Stimulated activated CD8-positive, alpha-beta memory T cell treated with anti-CD3 and anti-CD28 coated beads, Interleukin-7, amount 100 ng/mL, for 48 hours (primary cell): ENCODE measurements at regions not wholly inside any gene's neighbourhood (a gene's known extent, or its start where the extent isn't known, plus 50 kb on each side); places are given as distances from the start of the nearest gene placed in this dataset.
"Not testable (repeated sequence)": the region's sequence is repeated elsewhere in the genome, so short reads cannot be mapped to it uniquely, and the experiment has no call there.

Experiments used
- DNase-seq, 2 donors: peaks; one replicate each; pipeline ENCODE4 v3.0.0-alpha.2; 2020; ENCODE audit warnings: low read depth in 1 of 2; ENCODE audit errors: extremely low read depth in 1 of 2

DNA sequence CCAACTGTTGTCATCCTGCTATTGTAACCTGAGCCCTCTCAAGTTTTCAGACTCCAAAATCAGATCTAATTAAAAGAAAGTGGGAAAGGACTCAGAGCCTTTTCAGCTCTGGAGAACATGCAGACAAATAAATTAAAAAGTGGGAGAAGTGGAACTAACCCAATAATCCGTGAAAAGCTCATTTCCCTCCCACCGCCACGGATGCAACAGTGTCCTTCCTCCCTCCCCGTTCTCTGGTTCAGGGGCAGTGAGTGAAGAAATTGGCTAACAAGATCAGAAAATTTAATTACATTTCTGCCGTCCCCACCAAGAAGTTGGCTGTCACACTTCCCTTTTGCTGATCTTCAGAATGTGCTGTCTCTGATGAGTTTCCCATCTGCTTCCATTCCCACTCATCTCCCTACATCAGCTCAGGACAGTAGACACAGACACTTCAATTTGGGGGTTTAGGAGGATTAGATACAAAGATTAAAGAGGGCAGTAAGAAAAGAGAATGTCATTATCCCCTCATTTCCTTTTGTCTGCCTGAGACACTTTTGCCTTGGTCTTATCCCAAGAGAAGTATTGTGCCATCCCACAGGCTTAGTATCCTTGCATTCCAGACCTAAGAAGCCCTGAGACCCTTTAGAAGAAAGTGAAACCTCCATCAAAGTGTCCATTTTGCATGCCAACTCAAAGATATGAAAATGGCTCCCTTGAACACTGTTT is 335.7 kb upstream of the PPP2R3A start:
- DNase-seq, result no peak

DNA sequence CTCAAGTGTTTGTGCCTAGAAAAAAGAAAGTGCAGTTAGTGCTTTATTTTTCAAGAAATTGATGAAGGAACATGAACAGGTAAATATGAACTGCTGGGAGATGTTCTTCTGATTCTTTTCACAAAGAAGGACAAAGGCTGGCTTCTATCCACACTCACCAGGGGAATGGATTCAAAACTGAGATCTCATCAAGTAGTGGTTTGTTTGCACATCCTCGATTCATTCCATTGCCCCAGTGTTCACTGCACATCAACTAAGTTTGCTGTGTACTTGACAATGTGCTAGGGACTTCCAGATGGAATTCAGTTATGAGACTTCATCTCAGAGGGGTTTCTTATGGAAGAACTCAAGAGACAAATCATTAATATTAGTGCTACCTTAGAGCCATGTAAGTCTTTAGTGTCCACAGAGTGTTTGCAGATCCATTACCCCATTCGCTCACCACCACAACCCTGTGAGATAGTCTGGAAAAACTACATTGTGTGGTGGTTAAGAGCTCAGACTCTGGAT is 332.9 kb upstream of the PPP2R3A start:
- no peak for DNase-seq

DNA sequence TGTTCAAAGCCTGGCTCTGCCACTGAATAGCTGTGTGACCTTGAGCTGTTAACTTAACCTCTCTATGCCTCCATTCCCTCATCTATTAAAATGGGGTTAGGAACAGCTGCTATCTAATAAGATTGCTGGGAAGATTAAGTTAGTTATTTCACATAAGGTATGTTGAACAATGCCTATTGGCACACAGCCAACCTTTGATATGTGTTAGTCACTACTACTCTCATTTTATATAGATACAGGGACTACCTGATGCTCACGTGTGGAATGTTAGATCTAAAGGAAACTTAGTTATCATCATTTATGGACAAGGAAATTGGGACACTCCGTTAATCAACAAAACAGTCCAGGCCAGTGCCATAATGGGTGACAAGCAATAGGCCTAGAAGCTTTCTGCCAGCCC is 332.4 kb upstream of the PPP2R3A start:
- DNase-seq, result no peak

DNA sequence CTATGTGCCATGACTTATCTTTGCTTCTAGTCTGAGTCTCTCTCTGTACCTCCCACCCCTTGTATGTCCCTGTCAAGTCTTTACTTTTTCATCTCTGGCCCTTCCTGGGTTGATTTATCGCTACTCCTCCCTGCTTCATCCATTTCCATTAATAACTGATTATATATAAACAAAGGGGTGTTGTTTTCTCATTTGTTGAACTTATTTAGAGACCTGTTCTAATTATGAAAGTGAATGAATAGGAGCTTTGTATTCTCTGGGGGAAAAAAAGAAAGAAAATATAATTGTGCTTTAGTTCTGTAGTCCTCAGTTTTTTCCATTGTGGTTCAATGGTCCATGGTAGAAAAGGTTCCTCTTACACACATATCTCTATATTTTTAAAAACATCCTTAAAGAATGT is 328.9 kb upstream of the PPP2R3A start:
- DNase-seq, result no peak

DNA sequence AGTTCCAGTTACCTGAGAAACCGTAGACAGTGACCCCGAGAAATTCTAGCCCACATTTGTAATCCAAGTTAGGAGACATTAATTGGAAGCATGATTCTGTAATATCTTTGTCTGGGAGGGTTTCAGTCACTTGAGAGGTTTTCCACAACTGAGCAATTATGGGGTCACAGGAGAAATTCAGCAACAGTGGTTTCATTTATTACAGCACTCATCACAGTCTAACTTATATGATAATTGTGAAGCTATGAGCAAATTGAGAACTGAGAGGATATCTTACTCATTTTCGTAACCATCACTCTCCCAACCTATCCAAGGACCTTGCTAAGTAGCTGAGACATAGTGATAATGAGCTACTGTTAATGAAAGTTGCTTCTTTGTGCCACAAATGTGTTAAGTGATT is 328.5 kb upstream of the PPP2R3A start:
- no peak for DNase-seq

DNA sequence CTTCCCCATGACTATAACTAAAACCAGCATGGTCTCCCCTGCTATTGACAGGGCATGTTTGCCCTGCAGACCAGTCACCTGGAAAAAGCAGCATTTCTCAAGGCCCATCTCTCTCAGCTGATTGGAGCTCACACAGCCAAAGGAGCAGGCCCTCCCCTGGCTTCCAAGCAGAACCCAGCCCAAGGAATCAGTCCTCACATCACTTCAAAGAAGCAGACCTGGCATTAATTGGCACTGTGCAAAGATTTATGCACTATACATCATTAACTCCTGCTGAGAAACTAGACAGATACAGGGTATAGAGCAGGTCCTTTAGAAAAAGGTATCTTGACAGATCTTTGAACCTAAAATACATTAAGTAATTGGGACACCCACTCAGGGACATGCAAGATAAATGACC is 323.8 kb upstream of the PPP2R3A start:
- no peak for DNase-seq

DNA sequence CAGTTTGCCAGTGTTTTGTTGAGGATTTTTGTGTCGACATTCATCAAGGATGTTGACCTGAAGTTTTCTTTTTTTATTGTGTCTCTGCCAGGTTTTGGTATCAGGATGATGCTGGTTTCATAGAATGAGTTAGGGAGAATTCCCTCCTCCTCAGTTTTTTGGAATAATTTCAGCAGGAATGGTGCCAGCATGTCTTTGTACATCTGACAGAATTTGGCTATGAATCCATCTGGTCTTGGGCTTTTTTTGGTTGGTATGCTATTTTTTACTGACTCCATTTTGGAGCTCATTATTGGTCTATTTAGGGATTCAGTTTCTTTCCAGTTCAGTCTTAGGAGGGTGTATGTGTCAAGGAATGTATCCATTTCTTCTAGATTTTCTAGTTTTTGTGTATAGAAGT is 320.0 kb upstream of the PPP2R3A start:
- DNase-seq, result no peak

DNA sequence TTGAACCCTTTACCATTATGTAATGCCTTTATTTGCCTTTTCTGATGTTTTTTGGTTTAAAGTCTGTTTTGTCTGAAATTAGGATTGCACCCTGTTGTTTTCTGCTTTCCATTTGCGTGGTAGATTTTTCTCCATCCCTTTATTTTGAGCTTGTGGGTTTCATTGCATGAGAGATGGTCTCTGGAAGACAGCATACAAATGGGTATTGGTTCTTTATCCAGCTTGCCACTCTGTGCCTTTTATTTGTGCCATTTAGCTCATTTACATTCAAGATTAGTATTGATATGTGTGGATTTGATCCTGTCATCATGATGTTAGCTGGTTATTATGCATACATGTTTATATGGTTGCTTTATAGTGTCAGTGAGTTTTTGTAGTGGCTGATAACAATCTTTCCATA is 318.7 kb upstream of the PPP2R3A start:
- DNase-seq, result no peak

DNA sequence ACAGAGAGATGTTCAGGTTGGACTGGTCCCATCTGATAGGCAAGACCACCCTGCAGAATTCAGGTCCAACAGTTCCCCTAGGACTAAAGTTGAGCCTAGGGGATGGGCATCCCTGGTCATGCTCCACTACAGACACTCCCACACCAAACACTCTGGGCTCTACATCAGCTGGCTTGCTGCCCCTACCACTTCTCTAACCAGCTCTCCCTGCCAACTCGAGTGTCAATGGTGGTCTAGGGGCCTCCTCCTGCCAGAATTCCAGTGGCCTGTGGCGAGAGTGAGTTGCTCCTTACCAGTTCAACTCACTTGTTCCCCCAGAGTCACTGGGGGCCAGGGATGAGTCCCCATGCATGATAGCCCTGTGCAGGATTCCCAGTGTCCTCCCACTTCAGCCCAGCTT is 316.2 kb upstream of the PPP2R3A start:
- no peak for DNase-seq

DNA sequence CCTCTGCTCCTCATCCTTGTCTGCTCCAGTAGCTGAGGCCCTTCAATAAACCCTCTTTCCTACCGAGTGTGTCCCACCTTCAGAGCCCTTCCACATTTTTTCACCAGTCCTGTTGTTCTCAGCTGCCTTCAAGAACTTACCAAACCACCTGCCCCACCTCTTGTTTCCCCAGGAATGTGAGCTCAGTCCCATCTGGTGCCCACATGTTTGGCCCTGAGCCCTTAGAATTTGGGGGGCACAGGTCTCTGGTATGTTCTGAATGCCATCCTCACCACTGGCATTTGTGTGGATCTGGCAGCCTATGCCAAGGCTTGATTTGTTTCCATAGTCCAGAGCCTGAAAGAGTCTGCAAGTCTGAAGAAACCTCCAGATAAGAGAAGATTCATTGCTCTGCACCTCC is 315.2 kb upstream of the PPP2R3A start:
- no peak for DNase-seq

DNA sequence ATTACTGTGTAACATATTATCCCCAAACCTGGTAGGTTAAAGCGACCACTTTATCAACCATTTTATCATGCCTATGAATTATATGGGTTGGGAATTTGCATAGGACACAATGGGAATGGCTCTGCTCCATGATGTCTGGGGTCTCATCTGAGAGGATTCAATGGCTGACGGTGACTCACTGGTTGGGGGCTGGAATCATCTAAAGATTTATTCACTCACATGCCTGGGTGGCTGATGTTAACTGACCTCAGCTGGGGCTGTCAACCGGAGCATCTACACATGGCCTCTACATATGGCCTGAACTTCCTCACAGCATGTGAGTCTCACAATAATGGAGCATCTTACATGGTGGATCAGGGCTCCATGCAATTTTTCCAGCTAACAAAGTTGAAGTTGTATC is 313.1 kb upstream of the PPP2R3A start:
- no peak for DNase-seq

DNA sequence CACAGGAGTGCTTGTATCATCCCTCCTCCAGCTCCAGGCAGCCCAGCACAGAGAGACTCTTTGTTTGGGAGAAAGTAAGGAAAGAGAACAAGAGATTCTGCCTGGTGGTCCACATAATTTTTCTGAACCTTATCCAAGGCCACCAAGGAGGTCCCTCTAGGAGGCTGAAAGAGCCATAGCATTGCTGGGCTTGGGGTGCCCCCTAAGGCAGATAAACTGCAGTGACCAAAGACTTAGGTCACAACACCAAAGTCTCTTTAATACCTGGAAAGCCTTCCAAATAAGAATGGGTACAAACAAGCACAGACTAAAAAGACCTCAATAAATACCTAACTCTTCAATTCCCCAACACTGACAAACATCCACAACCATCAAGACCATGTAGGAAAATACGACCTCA is 310.2 kb upstream of the PPP2R3A start:
- DNase-seq, result no peak

DNA sequence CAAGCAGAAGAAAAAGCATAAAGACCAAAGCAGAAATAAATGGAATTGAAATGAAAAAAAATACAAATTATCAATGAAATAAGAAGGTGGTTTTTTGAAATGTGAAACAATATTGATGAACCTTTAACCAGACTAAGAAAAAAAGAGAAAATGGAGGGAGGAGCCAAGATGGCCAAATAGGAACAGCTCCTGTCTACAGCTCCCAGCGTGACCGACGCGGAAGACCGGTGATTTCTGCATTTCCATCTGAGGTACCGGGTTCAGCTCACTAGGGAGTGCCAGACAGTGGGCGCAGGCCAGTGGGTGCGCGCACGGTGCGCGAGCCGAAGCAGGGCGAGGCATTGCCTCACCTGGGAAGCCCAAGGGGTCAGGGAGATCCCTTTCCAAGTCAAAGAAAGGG is 307.1 kb upstream of the PPP2R3A start:
- DNase-seq, result not testable (repeated sequence)

DNA sequence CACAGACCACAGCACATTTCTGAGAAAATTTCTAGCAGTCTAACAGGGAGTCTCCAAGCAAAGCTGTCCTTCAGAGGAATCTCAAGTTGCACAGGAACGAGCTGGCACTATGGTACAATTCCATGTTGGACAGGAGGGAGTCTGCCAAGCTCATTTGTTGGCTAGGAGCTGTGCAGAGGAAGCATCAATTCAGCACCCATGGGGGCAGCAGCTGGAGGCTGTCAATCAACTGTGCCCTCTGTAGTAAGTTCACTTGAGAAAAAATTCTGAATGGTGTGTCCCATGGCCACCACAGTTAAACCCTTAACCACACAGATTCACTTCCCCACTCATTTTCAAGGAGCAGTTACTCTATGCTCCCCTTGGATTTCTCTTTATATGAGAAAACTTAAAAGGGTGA is 298.5 kb upstream of the PPP2R3A start:
- DNase-seq, result no peak

DNA sequence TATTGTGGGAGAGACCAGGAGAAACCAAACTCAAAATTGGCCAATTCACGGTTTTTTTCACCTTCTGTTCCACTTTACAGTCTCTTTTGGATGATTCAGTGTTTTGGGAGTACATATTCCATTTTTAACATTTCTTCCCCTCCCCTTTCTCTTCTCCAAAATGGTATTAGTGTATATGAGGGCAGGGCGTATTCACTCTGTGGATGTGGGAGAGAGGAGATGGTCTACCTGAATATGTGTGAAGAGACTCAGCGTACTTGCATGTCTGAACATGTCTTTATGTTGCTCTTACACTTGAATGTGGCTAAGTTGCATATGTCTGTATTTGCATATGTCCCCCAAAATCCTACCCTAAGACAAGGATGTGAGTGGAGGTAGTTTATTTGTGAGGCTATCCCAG is 291.0 kb upstream of the PPP2R3A start:
- no peak for DNase-seq

DNA sequence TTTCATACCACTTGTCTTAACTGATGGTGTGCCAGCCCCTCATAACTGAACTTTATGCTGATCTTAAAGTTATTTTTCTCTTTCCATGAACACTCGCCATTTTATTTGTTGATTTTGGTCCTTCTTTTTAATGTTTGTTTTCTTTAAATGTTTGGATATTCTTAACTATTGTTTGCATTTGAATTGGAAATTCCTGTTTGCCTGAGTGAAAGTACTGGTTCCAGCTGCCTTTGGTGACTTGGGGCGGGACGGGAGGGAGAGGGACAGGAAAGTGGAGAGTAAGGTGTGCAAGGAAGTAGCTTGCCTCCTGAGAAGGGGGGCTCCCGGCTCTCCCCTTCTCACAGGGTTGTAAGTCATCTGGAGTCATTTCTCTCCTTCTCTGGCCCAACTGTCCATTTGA is 287.1 kb upstream of the PPP2R3A start:
- no peak for DNase-seq

DNA sequence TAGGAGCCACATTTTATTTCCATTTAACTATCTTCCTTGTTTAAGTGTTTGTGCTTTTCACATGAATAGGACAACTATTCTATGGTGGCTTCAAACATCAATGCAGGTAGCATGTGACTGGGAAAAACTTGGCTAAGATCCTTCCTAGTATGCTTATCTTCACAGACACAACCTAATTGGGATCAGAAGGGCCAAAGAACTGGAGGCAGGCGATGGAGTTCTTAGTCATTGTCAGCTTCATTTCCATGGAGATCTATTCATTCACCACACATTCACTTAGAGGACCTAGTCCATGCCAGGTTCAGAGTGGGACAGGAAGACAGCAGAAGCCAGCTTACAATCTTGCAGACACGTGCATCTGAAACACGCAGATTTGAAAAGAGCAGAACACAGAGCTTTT is 277.5 kb upstream of the PPP2R3A start:
- no peak for DNase-seq

DNA sequence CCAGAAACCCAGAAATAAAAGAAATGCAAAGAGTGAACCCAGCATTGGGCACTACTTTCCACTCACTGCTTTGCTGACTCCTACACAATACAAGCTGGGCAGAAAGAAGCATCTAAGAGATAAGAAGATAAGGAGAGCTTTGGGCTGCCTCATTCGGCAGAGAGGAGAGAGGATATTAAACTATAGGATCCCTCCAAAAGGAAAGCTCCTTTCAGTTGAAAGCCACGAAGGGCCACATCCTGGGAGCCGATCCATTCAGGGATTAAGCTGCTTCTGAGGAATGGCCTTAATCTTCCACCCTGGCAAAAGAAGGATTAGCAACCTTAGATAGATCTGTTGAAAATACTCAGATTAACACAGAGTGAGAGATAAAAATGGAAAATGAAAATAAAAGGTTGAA is 274.9 kb upstream of the PPP2R3A start:
- no peak for DNase-seq

DNA sequence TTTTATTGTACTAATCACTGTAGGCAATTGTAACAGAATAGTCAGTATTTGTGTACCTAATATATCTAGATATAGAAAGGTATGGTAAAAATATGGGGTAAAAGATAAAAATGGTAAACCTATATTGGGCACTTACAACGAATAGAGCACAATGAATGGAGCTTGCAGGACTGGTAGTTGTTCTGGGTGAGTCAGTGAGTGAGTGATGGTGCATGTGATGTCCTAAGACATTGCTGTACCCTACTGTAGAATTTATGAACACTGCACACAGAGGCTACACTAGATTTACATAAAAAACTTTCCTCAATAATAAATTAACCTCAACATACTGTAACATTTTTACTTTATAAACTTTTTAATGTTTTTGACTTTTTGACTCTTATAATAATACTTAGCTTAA is 274.3 kb upstream of the PPP2R3A start:
- DNase-seq, result no peak

DNA sequence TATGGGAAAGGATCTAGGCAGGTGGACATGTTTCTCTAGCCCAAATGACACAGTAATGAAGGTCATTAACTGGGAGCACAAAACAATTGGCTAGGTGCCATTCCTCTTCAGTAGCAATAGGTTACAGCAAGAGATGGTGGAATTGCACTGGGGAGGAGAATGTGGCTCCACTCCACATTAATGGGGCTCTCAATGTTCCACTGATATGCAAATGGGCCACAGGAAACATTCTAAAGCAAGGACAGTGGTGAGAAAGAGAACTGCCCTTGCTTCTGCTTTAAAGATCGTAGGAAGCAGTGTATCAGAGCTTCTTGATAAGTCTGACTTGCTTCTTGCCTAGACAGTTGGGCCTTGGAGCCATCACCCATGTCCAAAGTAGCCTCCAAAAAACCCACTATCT is 271.4 kb upstream of the PPP2R3A start:
- no peak for DNase-seq

DNA sequence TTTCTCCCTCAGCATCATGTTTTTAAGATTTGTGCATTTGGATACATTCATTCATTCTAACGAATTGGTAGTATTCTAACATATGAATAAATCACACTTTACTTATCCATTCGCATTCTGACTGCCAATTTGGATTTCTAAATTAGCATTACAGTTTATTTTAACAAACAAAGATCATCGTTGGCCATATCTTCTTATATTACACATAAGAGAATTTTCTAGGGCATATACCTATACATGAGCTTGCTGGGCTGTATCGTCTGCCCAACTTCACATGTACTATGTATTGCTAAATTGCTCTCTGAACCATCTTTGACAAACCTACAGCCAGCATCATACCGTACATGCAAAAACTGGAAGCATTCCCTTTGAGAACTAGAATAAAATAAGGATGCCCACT is 265.8 kb upstream of the PPP2R3A start:
- DNase-seq, result no peak

DNA sequence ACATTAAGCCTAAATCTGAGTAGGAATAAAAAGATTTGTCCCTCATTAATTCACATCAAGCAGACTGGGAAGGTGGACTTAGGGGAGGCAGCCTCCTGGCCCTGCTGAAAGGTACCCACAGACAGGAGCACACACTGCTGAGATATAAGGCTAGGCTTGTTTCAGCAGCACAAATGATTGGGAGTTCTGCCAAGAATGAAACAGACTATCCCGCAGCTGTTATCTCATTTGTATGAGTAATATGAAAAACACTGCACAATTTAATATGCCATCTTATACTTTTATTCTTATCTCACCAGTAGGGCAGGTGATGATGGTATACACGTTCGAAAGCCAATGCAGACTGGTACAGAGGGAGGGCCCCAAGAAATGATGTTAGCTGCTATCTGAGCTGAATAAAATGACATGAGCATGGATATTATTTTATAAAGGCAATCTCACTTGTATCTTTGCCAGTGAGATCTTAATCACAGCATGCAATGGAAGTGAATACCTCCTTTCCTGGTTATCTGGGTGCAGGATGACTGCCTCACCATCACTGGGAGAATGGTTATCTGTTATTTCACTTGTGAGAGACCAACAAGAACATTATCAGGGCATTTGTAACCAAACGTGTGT is 258.7 kb upstream of the PPP2R3A start:
- no peak for DNase-seq

DNA sequence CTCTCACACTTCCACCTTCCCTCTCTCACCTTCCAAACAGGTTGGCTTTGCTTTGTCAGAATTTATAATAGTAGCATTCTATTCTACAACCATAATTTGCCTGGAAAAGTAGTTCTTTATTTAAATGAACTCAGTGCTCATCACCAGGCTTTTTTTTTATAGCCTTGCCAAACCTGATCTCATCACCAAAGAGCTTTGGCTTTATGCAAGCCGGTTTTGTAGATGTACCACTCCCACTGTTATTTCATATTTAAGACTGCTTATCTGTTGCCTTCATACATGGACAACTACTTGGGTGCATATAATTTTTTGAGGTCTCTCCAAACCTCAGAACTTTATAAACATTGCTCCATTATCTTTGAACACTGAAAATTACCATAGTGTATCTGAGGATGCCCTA is 246.1 kb upstream of the PPP2R3A start:
- DNase-seq, result no peak
